ENCODE measurements at regions not wholly inside any gene's neighbourhood (a gene's known extent, or its start where the extent isn't known, plus 50 kb on each side); places are given as distances from the start of the nearest gene placed in this dataset.

DNA sequence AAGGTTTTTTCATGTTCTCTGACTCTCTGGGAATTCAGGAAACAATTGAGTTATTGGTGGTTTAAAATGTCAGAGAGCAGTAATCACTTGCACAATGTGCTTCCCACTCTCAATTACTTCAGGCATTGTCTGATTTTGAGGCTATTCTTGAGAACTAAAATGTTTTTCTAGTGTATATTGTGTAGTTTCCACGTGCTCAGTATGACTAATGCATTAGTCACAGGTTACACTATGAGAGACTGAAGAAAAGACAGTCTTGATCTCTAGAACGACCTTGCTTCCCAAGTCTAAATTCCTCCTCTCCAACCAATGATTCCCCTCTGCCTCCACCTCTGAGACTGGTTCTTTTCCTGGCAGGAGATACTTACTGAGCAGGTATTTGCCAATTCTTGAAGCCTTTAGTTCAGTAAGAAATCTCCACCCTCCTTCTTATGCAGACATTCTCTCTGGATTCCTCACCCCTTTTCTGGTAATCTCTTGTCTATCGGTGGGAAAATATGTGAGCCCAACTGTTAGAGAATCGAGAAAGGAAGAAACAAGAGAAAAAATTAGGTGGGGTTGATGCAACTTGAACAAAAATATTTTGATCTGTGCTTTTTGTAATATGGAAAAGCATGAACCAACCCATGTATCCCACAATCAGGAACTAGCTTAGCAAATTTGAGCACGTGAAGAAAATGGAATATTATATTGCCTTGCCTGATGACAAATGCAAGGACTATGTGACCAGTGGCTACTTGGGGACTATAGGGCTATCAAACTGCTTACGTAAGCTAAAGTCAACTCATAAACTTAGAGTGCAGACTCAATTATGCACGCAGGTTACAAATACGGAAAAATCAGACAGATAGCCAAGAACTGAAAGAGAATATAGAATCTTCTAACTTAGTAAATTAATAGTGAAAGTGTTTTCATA is 61.1 kb upstream of the SLC22A16 start:
- no peak for TF ChIP-seq CTCF (IDR thresholded peaks at IDR 0.05; ENCODE audit: insufficient read depth, missing control alignments)
- DNase-seq (ENCODE audit: insufficient read length, low spot score), result no peak
- no peak for FAIRE-seq

- no peak for DNase-seq (ENCODE audit: insufficient read length, low spot score)
- TF ChIP-seq CTCF (IDR thresholded peaks at IDR 0.05; ENCODE audit: insufficient read depth, missing control alignments), result no peak
- no peak for FAIRE-seq
These were observed 58.5 kb upstream of the SLC22A16 start for GRCh38 chr6:110534731-110535492.

DNA sequence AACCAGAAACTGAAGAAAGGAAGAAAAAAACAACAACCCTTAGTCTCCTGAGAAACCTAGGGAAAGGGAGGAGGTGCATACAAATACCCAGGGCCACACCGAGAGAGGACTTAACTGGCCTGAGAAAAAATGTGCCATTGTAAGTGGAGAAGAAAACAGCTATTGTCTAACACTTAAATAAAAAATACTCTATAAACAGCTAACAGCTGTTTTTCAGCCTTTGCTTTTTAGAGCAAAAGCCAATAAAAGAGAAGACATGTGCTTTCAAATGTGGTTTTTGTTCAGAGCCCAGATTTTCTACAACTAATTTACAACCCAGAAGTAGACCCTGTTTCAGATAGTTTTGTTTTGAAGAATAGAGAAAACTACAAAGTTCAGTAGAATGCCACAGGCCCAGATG is 56.0 kb upstream of the SLC22A16 start:
- no peak for TF ChIP-seq CTCF (IDR thresholded peaks at IDR 0.05; ENCODE audit: insufficient read depth, missing control alignments)
- FAIRE-seq (no peak), DNase-seq (ENCODE audit: insufficient read length, low spot score) (no peak)

DNA sequence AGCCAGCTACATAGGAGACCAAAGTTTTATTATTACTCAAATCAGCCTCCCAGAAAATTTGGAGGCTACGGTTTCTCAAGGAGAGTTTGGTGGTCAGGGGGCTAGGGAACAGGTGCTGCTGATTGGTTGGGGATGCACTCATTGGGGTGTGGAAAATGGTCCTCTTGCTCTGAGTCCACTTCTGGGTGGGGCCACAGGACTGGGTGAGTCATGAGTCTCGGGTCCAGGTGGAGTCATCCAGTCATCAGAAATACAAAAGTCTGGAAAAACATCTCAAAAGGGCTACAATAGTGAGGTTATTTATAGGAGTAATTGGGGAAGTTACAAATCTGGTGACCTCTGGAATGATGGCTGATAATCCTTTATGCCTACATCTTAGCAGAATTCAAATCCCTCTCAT is 54.3 kb upstream of the SLC22A16 start:
- TF ChIP-seq CTCF (IDR thresholded peaks at IDR 0.05; ENCODE audit: insufficient read depth, missing control alignments), result no peak
- FAIRE-seq (no peak), DNase-seq (ENCODE audit: insufficient read length, low spot score) (no peak)

GRCh38 chr6:110529907-110530306 is 53.5 kb upstream of the SLC22A16 start:
- FAIRE-seq (no peak), DNase-seq (ENCODE audit: insufficient read length, low spot score) (no peak)
- TF ChIP-seq CTCF (IDR thresholded peaks at IDR 0.05; ENCODE audit: insufficient read depth, missing control alignments), result no peak

- FAIRE-seq, result no peak
- TF ChIP-seq CTCF (IDR thresholded peaks at IDR 0.05; ENCODE audit: insufficient read depth, missing control alignments), result no peak
- no peak for DNase-seq (ENCODE audit: insufficient read length, low spot score)
These were observed 52.9 kb upstream of the SLC22A16 start for GRCh38 chr6:110529355-110529754.

DNA sequence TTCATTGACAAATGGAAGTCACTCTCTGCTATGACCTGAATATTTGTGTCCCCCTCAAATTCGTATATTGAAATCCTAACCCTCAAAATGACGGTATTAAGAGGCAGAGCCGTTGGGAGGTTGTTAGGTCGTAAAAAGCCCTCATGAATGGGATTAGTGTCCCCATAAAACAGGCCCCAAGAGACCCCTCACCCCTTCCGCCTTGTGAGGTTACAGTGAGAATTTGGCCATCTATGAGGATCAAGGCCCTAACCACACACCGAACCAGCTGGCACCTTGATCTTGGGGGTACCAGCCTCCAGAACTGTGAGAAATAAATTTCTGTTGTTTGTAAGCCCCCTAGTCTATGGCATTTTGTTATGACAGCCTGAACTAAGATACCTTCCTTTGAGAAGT is 52.5 kb upstream of the SLC22A16 start:
- no peak for TF ChIP-seq CTCF (IDR thresholded peaks at IDR 0.05; ENCODE audit: insufficient read depth, missing control alignments)
- no peak for DNase-seq (ENCODE audit: insufficient read length, low spot score)
- FAIRE-seq, result no peak
